Tibial nerve (tissue), 4 donors: ENCODE measurements at regions not wholly inside any gene's neighbourhood (a gene's known extent, or its start where the extent isn't known, plus 50 kb on each side); places are given as distances from the start of the nearest gene placed in this dataset.

ENCODE experiments used
- DNase-seq, 2 donors: peaks; one replicate each; pipeline ENCODE4 v3.0.0-alpha.2; 2019; ENCODE audit warnings: low spot score in 2 of 2
- H3K27ac ChIP-seq, 4 donors: fragments of 200-600 bp; sonication (generic) in 3 of 4; one replicate each; pipeline ENCODE4 v1.5.1; 2017 to 2019; ENCODE audit warnings: mild to moderate bottlenecking in 1 of 4
- H3K27me3 ChIP-seq, 2 donors: fragments of 200-600 bp; sonication (generic) in 1 of 2; one replicate each; pipeline versions ENCODE4 v1.5.1 to v1.6.0; 2017 to 2019
- H3K36me3 ChIP-seq, 3 donors: fragments of 200-600 bp; sonication (generic); one replicate each; pipeline ENCODE4 v1.5.1; 2018 to 2019
- H3K4me1 ChIP-seq, 4 donors: fragments of 200-600 bp; sonication (generic) in 3 of 4; one replicate each; pipeline ENCODE4 v1.5.1; 2017 to 2019
- H3K4me3 ChIP-seq, 4 donors: fragments of 200-600 bp; sonication (generic) in 3 of 4; one replicate each; pipeline ENCODE4 v1.5.1; 2017 to 2019; ENCODE audit warnings: mild to moderate bottlenecking in 1 of 4, moderate library complexity in 1 of 4
- H3K9me3 ChIP-seq, 4 donors: fragments of 200-600 bp; sonication (generic) in 3 of 4; one replicate each; pipeline ENCODE4 v1.5.1; 2017 to 2019
- CTCF ChIP-seq, 5 experiments: fragments of 200-600 bp in 3 of 5; fragments of 450-650 bp in 2 of 5; sonication (generic) in 3 of 5; IDR thresholded peaks; one replicate each; pipeline ENCODE4 v1.5.1; 2016 to 2019; ENCODE audit warnings: antibody characterized with exemption in 5 of 5, mild to moderate bottlenecking in 3 of 5, moderate library complexity in 2 of 5
- EP300 ChIP-seq, 2 donors: sonication (generic); formaldehyde crosslinking; IDR thresholded peaks; one replicate each; pipeline ENCODE4 v1.6.1; 2017; ENCODE audit warnings: antibody characterized with exemption in 2 of 2, mild to moderate bottlenecking in 1 of 2
- POLR2A ChIP-seq, 2 donors: fragments of 450-650 bp; IDR thresholded peaks; one replicate each; pipeline ENCODE4 v1.6.1; 2017; ENCODE audit warnings: antibody characterized with exemption in 2 of 2, mild to moderate bottlenecking in 2 of 2, moderate library complexity in 2 of 2
- WGBS, 2 donors: methylation state at CpG; one replicate each; pipeline ENCODE4 v1.1.5; 2018; 5-methylcytosine and 5-hydroxymethylcytosine counted together

GRCh38 chr3:152891678-152892077 is 56.7 kb downstream of the P2RY1 start:
- WGBS, 2 donors, result 68 to 81% methylated on average over 1 of the region's 1 CpG

GRCh38 chr3:152892446-152892845 is 57.5 kb downstream of the P2RY1 start:
- no peak for DNase-seq
- H3K4me3 ChIP-seq, result no peak overlapping the region
- H3K4me1 ChIP-seq, result no peaks in the 10 kb centered on the region
- H3K27me3 ChIP-seq, result no peaks in the 10 kb centered on the region
- H3K27ac ChIP-seq, result no peak overlapping the region
- H3K9me3 ChIP-seq, result no peaks in the 10 kb centered on the region
- TF ChIP-seq CTCF (IDR thresholded peaks at IDR 0.05) (no peak), POLR2A (IDR thresholded peaks at IDR 0.05) (no peak), EP300 (IDR thresholded peaks at IDR 0.05) (no peak)
- peaks cover 0 to 8% (median 0%) of the 10 kb centered on the region in 3 donors for H3K36me3 ChIP-seq

More at GRCh38 chr3:152891678-152892077, 56.7 kb downstream of the P2RY1 start:
- Histone ChIP-seq H3K4me1 (no peaks in the 10 kb centered on the region), H3K27me3 (no peaks in the 10 kb centered on the region), H3K4me3 (no peak overlapping the region), H3K9me3 (no peaks in the 10 kb centered on the region), H3K27ac (no peak overlapping the region), H3K36me3 (peaks cover 0 to 8% (median 0%) of the 10 kb centered on the region in 3 donors)
- TF ChIP-seq EP300 (IDR thresholded peaks at IDR 0.05) (no peak), CTCF (IDR thresholded peaks at IDR 0.05) (no peak), POLR2A (IDR thresholded peaks at IDR 0.05) (no peak)
- DNase-seq, result no peak

- no peaks in the 10 kb centered on the region for H3K27me3 ChIP-seq
- no peak overlapping the region for H3K4me3 ChIP-seq
- no peaks in the 10 kb centered on the region for H3K9me3 ChIP-seq
- H3K27ac ChIP-seq, result no peak overlapping the region
- TF ChIP-seq POLR2A (IDR thresholded peaks at IDR 0.05), result no peak
- TF ChIP-seq CTCF (IDR thresholded peaks at IDR 0.05), result no peak
- TF ChIP-seq EP300 (IDR thresholded peaks at IDR 0.05), result no peak
- WGBS, 2 donors, result 54 to 71% methylated on average over 3 of the region's 3 CpGs
- H3K4me1 ChIP-seq, result no peaks in the 10 kb centered on the region
- DNase-seq, result no peak
- peaks cover 0 to 8% (median 0%) of the 10 kb centered on the region in 3 donors for H3K36me3 ChIP-seq
Measured at GRCh38 chr3:152893647-152894046, 58.7 kb downstream of the P2RY1 start.

GRCh38 chr3:152899306-152899705 is 64.4 kb downstream of the P2RY1 start:
- H3K4me3 ChIP-seq, result no peak overlapping the region
- H3K9me3 ChIP-seq, result no peaks in the 10 kb centered on the region
- WGBS, 2 donors, result 82 to 87% methylated on average over 2 of the region's 2 CpGs
- no peak for DNase-seq
- no peaks in the 10 kb centered on the region for H3K27me3 ChIP-seq
- H3K4me1 ChIP-seq, result no peaks in the 10 kb centered on the region
- no peak overlapping the region for H3K27ac ChIP-seq
- TF ChIP-seq CTCF (IDR thresholded peaks at IDR 0.05) (no peak), POLR2A (IDR thresholded peaks at IDR 0.05) (no peak), EP300 (IDR thresholded peaks at IDR 0.05) (no peak)
- no peaks in the 10 kb centered on the region for H3K36me3 ChIP-seq

- Histone ChIP-seq H3K27me3 (no peaks in the 10 kb centered on the region), H3K36me3 (no peaks in the 10 kb centered on the region), H3K27ac (no peak overlapping the region), H3K9me3 (peaks cover 0 to 2% (median 0%) of the 10 kb centered on the region in 4 donors), H3K4me3 (no peak overlapping the region), H3K4me1 (no peaks in the 10 kb centered on the region)
- TF ChIP-seq POLR2A (IDR thresholded peaks at IDR 0.05) (no peak), EP300 (IDR thresholded peaks at IDR 0.05) (no peak), CTCF (IDR thresholded peaks at IDR 0.05) (no peak)
- 86% methylated on average over 2 of the region's 2 CpGs for WGBS, 2 donors
- DNase-seq, result no peak
Measured at GRCh38 chr3:152902141-152902669, 67.3 kb downstream of the P2RY1 start.
